Peyer's patch (tissue), 4 donors: ENCODE measurements at regions not wholly inside any gene's neighbourhood (a gene's known extent, or its start where the extent isn't known, plus 50 kb on each side); places are given as distances from the start of the nearest gene placed in this dataset.

Source experiments
- DNase-seq, 3 donors: peaks; one replicate each; pipeline ENCODE4 v3.0.0-alpha.2; 2017 to 2019
- H3K27ac ChIP-seq, 4 donors: fragments of 200-600 bp; sonication (generic); one replicate each; pipeline ENCODE4 v1.5.1; 2016 to 2019
- H3K27me3 ChIP-seq, 2 donors: fragments of 200-600 bp; sonication (generic); one replicate each; pipeline ENCODE4 v1.5.1; 2019
- H3K36me3 ChIP-seq, 3 donors: fragments of 200-600 bp; sonication (generic); one replicate each; pipeline ENCODE4 v1.5.1; 2016 to 2019
- H3K4me1 ChIP-seq, 4 donors: fragments of 200-600 bp; sonication (generic); one replicate each; pipeline ENCODE4 v1.5.1; 2016 to 2019
- H3K4me3 ChIP-seq, 4 donors: fragments of 200-600 bp; sonication (generic); 1 replicate in 3 of 4; 2 replicates in 1 of 4; pipeline ENCODE4 v1.5.1; 2016 to 2019; ENCODE audit warnings: mild to moderate bottlenecking in 1 of 4
- H3K9me3 ChIP-seq, 4 donors: fragments of 200-600 bp; sonication (generic); one replicate each; pipeline ENCODE4 v1.5.1; 2016 to 2019; ENCODE audit warnings: mild to moderate bottlenecking in 1 of 4
- POLR2A ChIP-seq, 2 donors: fragments of 450-650 bp; IDR thresholded peaks; one replicate each; pipeline ENCODE4 v1.5.1; 2017; ENCODE audit warnings: antibody characterized with exemption in 2 of 2, mild to moderate bottlenecking in 2 of 2, moderate library complexity in 2 of 2
- TF ChIP-seq, protein P1 (sequence below), 6 experiments: fragments of 450-650 bp in 4 of 6; fragments of 200-600 bp in 2 of 6; sonication (generic) in 1 of 6; IDR thresholded peaks; one replicate each; pipeline ENCODE4 v1.5.1; 2017 to 2019; ENCODE audit warnings: antibody characterized with exemption in 6 of 6, mild to moderate bottlenecking in 3 of 6, moderate library complexity in 1 of 6

DNA sequence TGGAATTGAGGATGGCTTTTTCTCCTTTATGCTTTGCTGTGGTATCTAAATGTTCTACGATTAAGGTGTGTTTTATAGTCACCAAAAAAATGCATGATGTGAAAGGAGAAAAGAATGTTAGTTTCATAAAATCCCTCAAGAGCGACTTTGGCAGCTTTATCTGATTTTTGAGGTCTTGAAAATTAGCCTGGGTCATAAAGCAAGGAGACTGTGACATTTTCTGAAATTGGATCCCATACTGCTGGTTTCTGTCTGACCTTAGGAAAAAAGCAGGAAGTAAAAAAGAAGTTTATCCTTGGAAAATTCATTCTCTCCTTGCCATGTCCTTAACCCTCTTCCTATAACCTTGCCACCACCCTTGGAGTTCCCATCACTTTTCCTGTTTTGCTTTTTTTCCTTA is 525.3 kb downstream of the CD83 start:
- no peak for DNase-seq
- H3K27me3 ChIP-seq, result no peaks in the 10 kb centered on the region

DNA sequence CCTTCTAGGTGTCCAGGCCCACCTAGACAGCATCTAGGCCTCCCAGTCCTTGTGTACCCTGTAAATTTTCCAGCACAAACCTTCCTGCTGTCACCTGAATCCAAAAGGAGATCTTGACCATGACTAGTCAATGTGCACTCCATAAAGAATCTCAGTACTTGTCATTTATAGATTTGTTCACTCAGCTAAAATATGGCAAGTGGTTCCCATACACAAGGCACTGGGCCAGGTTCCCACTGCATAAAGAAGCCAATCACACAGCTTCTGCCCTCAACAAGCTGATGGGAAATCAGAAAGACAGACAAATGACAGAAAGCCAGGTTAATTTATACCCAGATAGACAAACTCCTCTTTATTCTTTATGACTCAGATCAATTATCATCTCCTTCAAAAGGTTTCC is 526.8 kb downstream of the CD83 start:
- H3K4me1 ChIP-seq, result peaks cover 0 to 4% (median 0%) of the 10 kb centered on the region in 4 donors
- TF ChIP-seq, protein P1, sequence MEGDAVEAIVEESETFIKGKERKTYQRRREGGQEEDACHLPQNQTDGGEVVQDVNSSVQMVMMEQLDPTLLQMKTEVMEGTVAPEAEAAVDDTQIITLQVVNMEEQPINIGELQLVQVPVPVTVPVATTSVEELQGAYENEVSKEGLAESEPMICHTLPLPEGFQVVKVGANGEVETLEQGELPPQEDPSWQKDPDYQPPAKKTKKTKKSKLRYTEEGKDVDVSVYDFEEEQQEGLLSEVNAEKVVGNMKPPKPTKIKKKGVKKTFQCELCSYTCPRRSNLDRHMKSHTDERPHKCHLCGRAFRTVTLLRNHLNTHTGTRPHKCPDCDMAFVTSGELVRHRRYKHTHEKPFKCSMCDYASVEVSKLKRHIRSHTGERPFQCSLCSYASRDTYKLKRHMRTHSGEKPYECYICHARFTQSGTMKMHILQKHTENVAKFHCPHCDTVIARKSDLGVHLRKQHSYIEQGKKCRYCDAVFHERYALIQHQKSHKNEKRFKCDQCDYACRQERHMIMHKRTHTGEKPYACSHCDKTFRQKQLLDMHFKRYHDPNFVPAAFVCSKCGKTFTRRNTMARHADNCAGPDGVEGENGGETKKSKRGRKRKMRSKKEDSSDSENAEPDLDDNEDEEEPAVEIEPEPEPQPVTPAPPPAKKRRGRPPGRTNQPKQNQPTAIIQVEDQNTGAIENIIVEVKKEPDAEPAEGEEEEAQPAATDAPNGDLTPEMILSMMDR (IDR thresholded peaks at IDR 0.05), result no peak
- no peak for TF ChIP-seq POLR2A (IDR thresholded peaks at IDR 0.05)
- no peaks in the 10 kb centered on the region for H3K9me3 ChIP-seq
- H3K4me3 ChIP-seq, result no peak overlapping the region
- no peak for DNase-seq
- no peaks in the 10 kb centered on the region for H3K27me3 ChIP-seq
- H3K27ac ChIP-seq, result no peak overlapping the region
- no peaks in the 10 kb centered on the region for H3K36me3 ChIP-seq

More for the DNA sequence above, 525.3 kb downstream of the CD83 start:
- H3K36me3 ChIP-seq, result no peaks in the 10 kb centered on the region
- no peak overlapping the region for H3K27ac ChIP-seq
- H3K9me3 ChIP-seq, result no peaks in the 10 kb centered on the region
- no peak for TF ChIP-seq POLR2A (IDR thresholded peaks at IDR 0.05)
- TF ChIP-seq, protein P1 (IDR thresholded peaks at IDR 0.05), result no peak
- no peak overlapping the region for H3K4me3 ChIP-seq
- peaks cover 0 to 18% (median 9%) of the 10 kb centered on the region in 4 donors for H3K4me1 ChIP-seq

DNA sequence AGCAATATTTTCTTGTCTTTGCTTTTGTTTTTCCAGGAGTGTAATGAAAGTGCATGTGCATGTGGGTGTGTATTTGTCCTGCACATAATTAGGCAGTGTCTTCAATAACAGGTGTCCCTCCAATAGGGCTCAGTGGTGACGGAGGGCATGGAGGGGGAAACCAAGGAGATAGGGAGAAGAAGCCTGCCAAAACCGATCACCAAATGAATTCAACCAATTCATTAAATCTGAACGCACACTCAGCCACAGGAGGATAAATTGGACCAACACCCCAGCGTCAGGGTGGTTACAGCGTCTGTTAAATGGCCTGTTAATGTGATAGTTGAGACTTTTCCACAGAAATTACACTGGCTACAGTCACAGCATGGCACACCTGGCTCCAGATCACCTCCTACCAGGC is 527.6 kb downstream of the CD83 start:
- no peaks in the 10 kb centered on the region for H3K4me1 ChIP-seq
- no peaks in the 10 kb centered on the region for H3K36me3 ChIP-seq
- no peaks in the 10 kb centered on the region for H3K9me3 ChIP-seq
- H3K27ac ChIP-seq, result no peak overlapping the region
- TF ChIP-seq POLR2A (IDR thresholded peaks at IDR 0.05), result no peak
- TF ChIP-seq, protein P1 (IDR thresholded peaks at IDR 0.05), result no peak
- no peak overlapping the region for H3K4me3 ChIP-seq
- DNase-seq, result no peak
- no peaks in the 10 kb centered on the region for H3K27me3 ChIP-seq

DNA sequence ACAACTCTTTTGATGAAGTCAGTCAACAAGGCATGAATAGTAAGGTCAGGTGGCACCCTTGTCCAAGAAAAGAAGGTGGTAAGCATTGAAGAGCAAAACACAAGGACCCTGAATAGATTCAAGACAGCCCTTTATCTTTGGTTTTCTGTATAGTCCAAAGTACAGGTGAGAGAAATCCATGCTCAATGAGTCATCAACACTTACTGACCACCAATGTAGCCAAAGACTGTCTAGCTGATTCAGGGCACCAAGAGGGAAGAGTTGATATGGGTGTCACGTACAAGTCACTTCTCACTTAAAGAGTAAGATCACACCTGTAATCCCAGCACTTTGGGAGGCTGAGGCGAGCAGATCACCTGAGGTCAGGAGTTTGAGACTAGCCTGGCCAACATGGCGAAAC is 528.3 kb downstream of the CD83 start:
- no peaks in the 10 kb centered on the region for H3K36me3 ChIP-seq
- no peaks in the 10 kb centered on the region for H3K27me3 ChIP-seq
- no peaks in the 10 kb centered on the region for H3K9me3 ChIP-seq
- no peak for DNase-seq
- H3K27ac ChIP-seq, result no peak overlapping the region
- H3K4me1 ChIP-seq, result no peaks in the 10 kb centered on the region
- H3K4me3 ChIP-seq, result no peak overlapping the region
- TF ChIP-seq, protein P1 (IDR thresholded peaks at IDR 0.05), result no peak
- TF ChIP-seq POLR2A (IDR thresholded peaks at IDR 0.05), result no peak

DNA sequence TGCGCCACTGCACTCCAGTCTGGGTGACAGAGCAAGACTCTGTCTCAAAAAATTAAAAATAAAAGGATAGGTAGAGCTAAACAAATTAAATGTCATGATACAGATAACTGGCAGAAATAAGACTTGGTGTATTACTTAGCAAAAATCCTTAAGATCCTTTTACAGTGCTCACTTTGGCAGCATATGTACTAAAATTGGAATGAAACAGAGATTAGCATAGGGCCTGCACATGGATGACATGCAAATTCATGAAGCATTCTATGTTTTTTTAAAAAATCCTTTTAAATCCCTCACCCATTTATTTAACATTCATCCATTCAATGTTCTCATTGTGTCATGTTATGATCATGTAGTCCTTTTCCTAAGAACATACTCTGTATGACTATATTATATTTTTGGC is 528.8 kb downstream of the CD83 start:
- H3K4me3 ChIP-seq, result no peak overlapping the region
- TF ChIP-seq POLR2A (IDR thresholded peaks at IDR 0.05), result no peak
- TF ChIP-seq, protein P1 (IDR thresholded peaks at IDR 0.05), result no peak

DNA sequence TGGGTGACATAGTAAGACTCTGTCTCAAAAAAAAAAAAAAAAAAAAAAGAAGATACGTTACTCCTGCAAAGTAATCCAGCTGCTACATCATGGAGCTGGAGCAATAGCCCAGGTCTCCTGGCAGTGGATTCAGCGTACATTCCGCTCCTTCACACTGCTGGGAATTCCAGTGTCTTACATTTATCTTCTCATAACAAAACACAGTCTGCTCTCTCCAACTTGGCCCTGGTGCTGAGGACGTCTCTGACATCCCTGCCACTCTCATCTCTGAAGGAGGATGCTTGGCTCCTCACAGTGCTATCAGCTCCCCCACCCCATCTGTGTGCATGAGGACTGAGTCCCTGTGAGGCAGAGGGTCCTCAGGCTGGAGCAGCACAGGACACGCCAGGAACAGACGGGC is 529.8 kb downstream of the CD83 start:
- TF ChIP-seq POLR2A (IDR thresholded peaks at IDR 0.05), result no peak
- TF ChIP-seq, protein P1 (IDR thresholded peaks at IDR 0.05), result no peak
- no peak for DNase-seq
- Histone ChIP-seq H3K4me1 (no peaks in the 10 kb centered on the region), H3K9me3 (no peaks in the 10 kb centered on the region), H3K27ac (no peak overlapping the region), H3K36me3 (no peaks in the 10 kb centered on the region), H3K27me3 (no peaks in the 10 kb centered on the region), H3K4me3 (no peak overlapping the region)

More for the DNA sequence above, 528.8 kb downstream of the CD83 start:
- DNase-seq, result no peak
- no peaks in the 10 kb centered on the region for H3K4me1 ChIP-seq
- H3K9me3 ChIP-seq, result no peaks in the 10 kb centered on the region
- H3K36me3 ChIP-seq, result no peaks in the 10 kb centered on the region
- H3K27ac ChIP-seq, result no peak overlapping the region
- H3K27me3 ChIP-seq, result no peaks in the 10 kb centered on the region
